ENCODE measurements at regions not wholly inside any gene's neighbourhood (a gene's known extent, or its start where the extent isn't known, plus 50 kb on each side); places are given as distances from the start of the nearest gene placed in this dataset.

- Histone ChIP-seq H2AFZ (ENCODE audit: low read depth, low read length, poor library complexity, severe bottlenecking) (no peak overlapping the region), H3K4me3 (replicated peaks in 1 of 2; ENCODE audit: low read depth in 1 of 2, low read length in 2 of 2) (no peak overlapping the region), H3K9me2 (ENCODE audit: insufficient read depth) (no peaks in the 10 kb centered on the region), H4K20me1 (ENCODE audit: insufficient read depth) (no peaks in the 10 kb centered on the region), H3K4me2 (ENCODE audit: low read length) (no peak overlapping the region), H3K4me1 (ENCODE audit: control insufficient read depth in 1 of 2, insufficient read depth in 2 of 2, low read length in 2 of 2) (no peaks in the 10 kb centered on the region), H3K79me2 (ENCODE audit: insufficient read depth, low read length) (no peaks in the 10 kb centered on the region), H3K9me3 (ENCODE audit: control insufficient read depth in 1 of 2, insufficient read depth in 1 of 2, low read depth in 1 of 2, low read length in 2 of 2) (no peaks in the 10 kb centered on the region), H3K36me3 (ENCODE audit: control insufficient read depth in 1 of 2, insufficient read depth in 2 of 2, low read length in 2 of 2) (no peaks in the 10 kb centered on the region), H3K27ac (ENCODE audit: low read depth, low read length) (no peak overlapping the region), H3K27me3 (ENCODE audit: insufficient read depth, low read length) (peaks cover 6% of the 10 kb centered on the region; the same call in 1 of the 2 replicates), H3K9ac (ENCODE audit: low read length) (no peak overlapping the region)
- no TSS peak for BruUV-seq (replicated peaks)
- ATAC-seq, result no peak
- TF ChIP-seq ZFX (IDR thresholded peaks at IDR 0.05) (no peak), CTCF (IDR thresholded peaks at IDR 0.05 in 2 of 3, conservative IDR thresholded peaks at IDR 0.05 in 1 of 3; ENCODE audit: borderline replicate concordance in 1 of 3, insufficient read depth in 1 of 3, low read depth in 2 of 3, low read length in 2 of 3) (no peak), POLR2A (IDR thresholded peaks at IDR 0.05; ENCODE audit: borderline replicate concordance, extremely low read depth, insufficient read depth, insufficient read length) (no peak), ELF1 (IDR thresholded peaks at IDR 0.05; ENCODE audit: borderline replicate concordance, low read depth) (no peak), RAD21 (IDR thresholded peaks at IDR 0.05; ENCODE audit: low read depth) (no peak), REST (IDR thresholded peaks at IDR 0.05; ENCODE audit: low read depth) (no peak), SIN3A (IDR thresholded peaks at IDR 0.05; ENCODE audit: low read depth) (no peak), EZH2 (IDR thresholded peaks at IDR 0.05) (no peak), ZBTB33 (IDR thresholded peaks at IDR 0.05; ENCODE audit: extremely low read depth, insufficient replicate concordance, low read length) (no peak)
- ChIA-PET CTCF (no interaction called here), POLR2A (no interaction called here), RAD21 (ENCODE audit: low non-redundant PET in 1 of 2, low total read pairs in 2 of 2, uncharacterized antibody in 2 of 2, unreplicated experiment in 2 of 2) (no interaction called here)
- intact Hi-C loops (cut with micrococcal nuclease), result no loop called here
- DNase-seq (ENCODE audit: low read depth, low spot score), result no peak
Measured at GRCh38 chr10:78616125-78616695, 452.6 kb upstream of the ZMIZ1 start.

Measured in HCT116 (cell line).